GM23338 (cell line): ENCODE measurements at regions not wholly inside any gene's neighbourhood (a gene's known extent, or its start where the extent isn't known, plus 50 kb on each side); places are given as distances from the start of the nearest gene placed in this dataset.
"Not testable (repeated sequence)": the region's sequence is repeated elsewhere in the genome, so short reads cannot be mapped to it uniquely, and the experiment has no call there.

Experiments
- ATAC-seq: fragments of 200-7000 bp; cut with Tn5 transposase; 3 replicates; pipeline ENCODE4 v1.9.1; 2020
- DNase-seq: peaks from one replicate; pipeline ENCODE4 v3.0.0-alpha.2; 2015; ENCODE audit warnings: low spot score
- H2AFZ ChIP-seq: fragments of 200-600 bp; sonication (generic); 2 replicates; pipeline ENCODE4 v1.8.0; 2016; ENCODE audit warnings: antibody characterized with exemption, mild to moderate bottlenecking, moderate library complexity
- H3F3A ChIP-seq: fragments of 200-600 bp; sonication (generic); replicated peaks from 2 replicates; pipeline ENCODE4 v1.8.0; 2017; ENCODE audit warnings: antibody characterized with exemption, mixed run types, low read depth
- H3K27ac ChIP-seq: fragments of 200-600 bp; sonication (generic); 2 replicates; pipeline ENCODE4 v1.6.1; 2016; ENCODE audit warnings: low read depth
- H3K27me3 ChIP-seq: fragments of 200-600 bp; sonication (generic); 2 replicates; pipeline ENCODE4 v1.8.0; 2016; ENCODE audit warnings: mild to moderate bottlenecking, mixed run types, moderate library complexity; ENCODE audit not compliant: insufficient read depth
- H3K36me3 ChIP-seq: fragments of 200-600 bp; sonication (generic); 2 replicates; pipeline ENCODE4 v1.8.0; 2016; ENCODE audit warnings: mild to moderate bottlenecking; ENCODE audit not compliant: insufficient read depth
- H3K4me1 ChIP-seq: fragments of 200-600 bp; sonication (generic); 2 replicates; pipeline ENCODE4 v1.8.0; 2016; ENCODE audit warnings: mild to moderate bottlenecking, moderate library complexity; ENCODE audit not compliant: insufficient read depth
- H3K4me2 ChIP-seq: fragments of 200-600 bp; sonication (generic); 2 replicates; pipeline ENCODE4 v1.7.1; 2017; ENCODE audit warnings: mixed run types
- H3K4me3 ChIP-seq: fragments of 200-600 bp; sonication (generic); 2 replicates; pipeline ENCODE4 v1.6.1; 2016; ENCODE audit warnings: mixed run types
- H3K79me2 ChIP-seq: fragments of 200-600 bp; sonication (generic); replicated peaks from 2 replicates; pipeline ENCODE4 v1.8.0; 2017; ENCODE audit warnings: mild to moderate bottlenecking; ENCODE audit not compliant: insufficient read depth
- H3K9me2 ChIP-seq: fragments of 200-600 bp; sonication (generic); 2 replicates; pipeline ENCODE4 v1.8.0; 2017; ENCODE audit not compliant: insufficient read depth
- H4K20me1 ChIP-seq: fragments of 200-600 bp; sonication (generic); replicated peaks from 2 replicates; pipeline ENCODE4 v1.8.0; 2017; ENCODE audit warnings: mild to moderate bottlenecking; ENCODE audit not compliant: insufficient read depth
- H3K27ac Mint-ChIP-seq: 2 replicates; pipeline ENCODE4 v1.8.0; 2020; ENCODE audit warnings: inconsistent platforms, mild to moderate bottlenecking, moderate library complexity, mixed read lengths
- H3K27me3 Mint-ChIP-seq: 3 replicates; pipeline ENCODE4 v1.8.0; 2022; ENCODE audit warnings: low read depth, mild to moderate bottlenecking, moderate library complexity, mixed read lengths, inconsistent platforms; ENCODE audit not compliant: insufficient read depth, poor library complexity
- H3K36me3 Mint-ChIP-seq: 3 replicates; pipeline ENCODE4 v1.8.0; 2021; ENCODE audit warnings: low read depth, mild to moderate bottlenecking, inconsistent platforms, moderate library complexity, mixed read lengths
- H3K4me1 Mint-ChIP-seq: 3 replicates; pipeline ENCODE4 v1.8.0; 2020; ENCODE audit warnings: mild to moderate bottlenecking, inconsistent platforms, mixed read lengths
- H3K4me3 Mint-ChIP-seq: 3 replicates; pipeline ENCODE4 v1.8.0; 2021; ENCODE audit warnings: moderate library complexity, mild to moderate bottlenecking, inconsistent platforms, mixed read lengths
- H3K9me3 Mint-ChIP-seq: 3 replicates; pipeline ENCODE4 v1.8.0; 2020; ENCODE audit warnings: moderate library complexity, mild to moderate bottlenecking, inconsistent platforms, mixed read lengths
- CREB1 ChIP-seq: fragments of 250-450 bp; sonication (Bioruptor Pico); IDR thresholded peaks from 2 replicates; pipeline ENCODE4 v1.5.0; 2020; ENCODE audit warnings: low read depth, mild to moderate bottlenecking, moderate library complexity
- ETS1 ChIP-seq: IDR thresholded peaks from 2 replicates; pipeline ENCODE4 v1.6.1; 2016; ENCODE audit warnings: antibody characterized with exemption
- EZH2 ChIP-seq: fragments of 200-600 bp; sonication (generic); IDR thresholded peaks from one replicate; pipeline ENCODE4 v1.8.0; 2017; ENCODE audit warnings: antibody characterized with exemption, mild to moderate bottlenecking, low read depth; ENCODE audit not compliant: unreplicated experiment
- JUNB ChIP-seq: IDR thresholded peaks from one replicate; pipeline ENCODE4 v1.6.1; 2016; ENCODE audit warnings: antibody characterized with exemption; ENCODE audit not compliant: unreplicated experiment
- NANOG ChIP-seq: IDR thresholded peaks from 2 replicates; pipeline ENCODE4 v1.6.1; 2016; ENCODE audit warnings: antibody characterized with exemption, borderline replicate concordance
- POLR2AphosphoS5 ChIP-seq: IDR thresholded peaks from 2 replicates; pipeline ENCODE4 v1.6.1; 2016; ENCODE audit warnings: antibody characterized with exemption, low read depth
- REST ChIP-seq: IDR thresholded peaks from one replicate; pipeline ENCODE4 v1.6.1; 2018; ENCODE audit warnings: antibody characterized with exemption; ENCODE audit not compliant: unreplicated experiment
- STAT1 ChIP-seq: IDR thresholded peaks from one replicate; pipeline ENCODE4 v1.6.1; 2016; ENCODE audit warnings: antibody characterized with exemption; ENCODE audit not compliant: unreplicated experiment
- ZNF331 ChIP-seq: fragments of 250-450 bp; sonication (Bioruptor Pico); IDR thresholded peaks from 2 replicates; pipeline ENCODE4 v1.5.0; 2020; ENCODE audit warnings: low read depth, mild to moderate bottlenecking, moderate library complexity
- TF ChIP-seq, protein P1 (sequence below), 2 experiments: fragments of 200-600 bp in 1 of 2; sonication (generic) in 1 of 2; conservative IDR thresholded peaks; 2 replicates each; pipeline versions ENCODE4 v1.5.1 to v1.6.1; 2016 to 2017; ENCODE audit warnings: antibody characterized with exemption in 2 of 2, low read depth in 2 of 2, mild to moderate bottlenecking in 2 of 2, moderate library complexity in 1 of 2

GRCh38 chr9:85847782-85848181, 93.2 kb upstream of the NAA35 start:
- not testable (repeated sequence) for H3K4me1 ChIP-seq, H3K9me2 ChIP-seq, H3K4me3 Mint-ChIP-seq, H3K4me1 Mint-ChIP-seq, H3F3A ChIP-seq, DNase-seq, ATAC-seq, H4K20me1 ChIP-seq, H3K36me3 ChIP-seq, H3K27ac ChIP-seq, H3K27me3 Mint-ChIP-seq, H3K4me2 ChIP-seq, H3K9me3 Mint-ChIP-seq, H3K27ac Mint-ChIP-seq, H3K36me3 Mint-ChIP-seq, H3K4me3 ChIP-seq, H2AFZ ChIP-seq, H3K79me2 ChIP-seq, H3K27me3 ChIP-seq

GRCh38 chr9:85858056-85858750, 82.7 kb upstream of the NAA35 start:
- Histone ChIP-seq H4K20me1 (no peaks in the 10 kb centered on the region), H3K4me2 (no peak overlapping the region), H3K9me2 (no peaks in the 10 kb centered on the region), H3K27me3 (no peaks in the 10 kb centered on the region), H3K4me1 (peaks cover 15% of the 10 kb centered on the region), H2AFZ (no peak overlapping the region), H3K27ac (0 out of 2 replicates have a peak overlapping the region, but pooled peaks have one; percentile 2), H3K36me3 (no peaks in the 10 kb centered on the region), H3K4me3 (no peak overlapping the region), H3K79me2 (no peaks in the 10 kb centered on the region), H3F3A (no peaks in the 10 kb centered on the region)
- peaks cover 34% of the 10 kb centered on the region for H3K4me1 Mint-ChIP-seq
- H3K4me3 Mint-ChIP-seq: no peak overlapping the region
- ATAC-seq (no peak), DNase-seq (no peak)
- no peaks in the 10 kb centered on the region; the same call in 2 of the 3 replicates for H3K9me3 Mint-ChIP-seq
- peaks cover 8% of the 10 kb centered on the region; the same call in 2 of the 3 replicates for H3K36me3 Mint-ChIP-seq
- H3K27me3 Mint-ChIP-seq: peaks cover 4% of the 10 kb centered on the region
- no peak for TF ChIP-seq POLR2AphosphoS5
- TF ChIP-seq, protein P1, sequence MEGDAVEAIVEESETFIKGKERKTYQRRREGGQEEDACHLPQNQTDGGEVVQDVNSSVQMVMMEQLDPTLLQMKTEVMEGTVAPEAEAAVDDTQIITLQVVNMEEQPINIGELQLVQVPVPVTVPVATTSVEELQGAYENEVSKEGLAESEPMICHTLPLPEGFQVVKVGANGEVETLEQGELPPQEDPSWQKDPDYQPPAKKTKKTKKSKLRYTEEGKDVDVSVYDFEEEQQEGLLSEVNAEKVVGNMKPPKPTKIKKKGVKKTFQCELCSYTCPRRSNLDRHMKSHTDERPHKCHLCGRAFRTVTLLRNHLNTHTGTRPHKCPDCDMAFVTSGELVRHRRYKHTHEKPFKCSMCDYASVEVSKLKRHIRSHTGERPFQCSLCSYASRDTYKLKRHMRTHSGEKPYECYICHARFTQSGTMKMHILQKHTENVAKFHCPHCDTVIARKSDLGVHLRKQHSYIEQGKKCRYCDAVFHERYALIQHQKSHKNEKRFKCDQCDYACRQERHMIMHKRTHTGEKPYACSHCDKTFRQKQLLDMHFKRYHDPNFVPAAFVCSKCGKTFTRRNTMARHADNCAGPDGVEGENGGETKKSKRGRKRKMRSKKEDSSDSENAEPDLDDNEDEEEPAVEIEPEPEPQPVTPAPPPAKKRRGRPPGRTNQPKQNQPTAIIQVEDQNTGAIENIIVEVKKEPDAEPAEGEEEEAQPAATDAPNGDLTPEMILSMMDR (conservative IDR thresholded peaks at IDR 0.05; ENCODE audit: low read depth in 2 of 2): no peak
- TF ChIP-seq EZH2: no peak
- no peak for TF ChIP-seq STAT1
- no peak overlapping the region; the same call in 1 of the 2 replicates for H3K27ac Mint-ChIP-seq

- no peak overlapping the region for H3K4me3 ChIP-seq
- no peaks in the 10 kb centered on the region for H3K9me2 ChIP-seq
- Mint-ChIP-seq H3K4me3 (no peak overlapping the region), H3K4me1 (peaks cover 34% of the 10 kb centered on the region), H3K36me3 (peaks cover 3% of the 10 kb centered on the region; the same call in 1 of the 3 replicates), H3K9me3 (no peaks in the 10 kb centered on the region), H3K27me3 (peaks cover 4% of the 10 kb centered on the region), H3K27ac (no peak overlapping the region)
- peaks cover 15% of the 10 kb centered on the region for H3K4me1 ChIP-seq
- H3K36me3 ChIP-seq: no peaks in the 10 kb centered on the region
- no peak overlapping the region for H2AFZ ChIP-seq
- H3F3A ChIP-seq: no peaks in the 10 kb centered on the region
- H3K27ac ChIP-seq: peak overlapping the region; percentile 18; the same call in 1 of the 2 replicates
- no peaks in the 10 kb centered on the region for H3K27me3 ChIP-seq
- ATAC-seq (peak; percentile 38), DNase-seq (no peak)
- no peaks in the 10 kb centered on the region for H4K20me1 ChIP-seq
- peak overlapping the region; percentile 29; the same call in 1 of the 2 replicates for H3K4me2 ChIP-seq
- no peaks in the 10 kb centered on the region for H3K79me2 ChIP-seq
- TF ChIP-seq REST (no peak), ETS1 (no peak), STAT1 (no peak), CREB1 (CRISPR knock-in tag) (no peak), ZNF331 (CRISPR knock-in tag) (no peak), NANOG (no peak), JUNB (no peak)
- TF ChIP-seq, protein P1 (conservative IDR thresholded peaks at IDR 0.05; ENCODE audit: low read depth in 2 of 2): no peak
Observed at GRCh38 chr9:85859765-85860164, 81.2 kb upstream of the NAA35 start.
